Hepatocyte (in vitro differentiated cells): ENCODE measurements at regions not wholly inside any gene's neighbourhood (a gene's known extent, or its start where the extent isn't known, plus 50 kb on each side); places are given as distances from the start of the nearest gene placed in this dataset.

Source experiments
- CTCF ChIP-seq: fragments of 200-600 bp; sonication (generic); IDR thresholded peaks from 2 replicates; pipeline ENCODE4 v1.5.1; 2016; ENCODE audit warnings: antibody characterized with exemption, mild to moderate bottlenecking; ENCODE audit not compliant: poor library complexity
- EZH2 ChIP-seq: fragments of 200-600 bp; sonication (generic); IDR thresholded peaks from 2 replicates; pipeline ENCODE4 v1.6.1; 2016; ENCODE audit warnings: antibody characterized with exemption, mild to moderate bottlenecking, borderline replicate concordance

- TF ChIP-seq CTCF (no peak), EZH2 (no peak)
These were observed 57.3 kb upstream of the NOVA1 start for GRCh38 chr14:26655128-26655527.
